ENCODE measurements at regions not wholly inside any gene's neighbourhood (a gene's known extent, or its start where the extent isn't known, plus 50 kb on each side); places are given as distances from the start of the nearest gene placed in this dataset.

DNA sequence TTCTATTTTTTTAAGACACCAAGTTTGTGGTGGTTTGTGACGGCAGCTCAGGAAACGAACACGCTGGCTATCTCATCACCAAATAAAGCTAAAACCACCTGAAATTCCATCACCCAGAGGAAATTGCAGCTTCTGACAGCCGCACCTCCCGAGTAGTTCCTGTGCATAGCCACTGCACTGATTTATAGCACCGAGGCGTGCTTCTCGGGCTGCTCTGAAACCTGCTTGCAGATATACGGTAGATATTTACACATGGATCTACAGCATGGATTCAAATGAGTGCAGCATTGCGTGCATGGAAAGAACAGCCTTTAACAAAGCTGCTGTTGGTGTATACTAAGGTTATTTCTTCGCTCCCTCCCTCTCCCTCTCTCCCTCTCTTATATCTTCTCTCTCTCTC is 153.8 kb downstream of the PHF2 start:
- intact Hi-C loops (cut with DNase I) = no loop called here
- H3K27ac ChIP-seq = peak overlapping the region in 1 of 4 donors; percentile 23
- H3K4me1 ChIP-seq = peaks cover 0 to 19% (median 3%) of the 10 kb centered on the region in 4 donors
- no peak for TF ChIP-seq EP300 (IDR thresholded peaks at IDR 0.05)
- TF ChIP-seq POLR2AphosphoS5 (IDR thresholded peaks at IDR 0.05) = no peak
- no peak for TF ChIP-seq CTCF (IDR thresholded peaks at IDR 0.05)
- H3K4me3 ChIP-seq = no peak overlapping the region
- no peaks in the 10 kb centered on the region for H3K36me3 ChIP-seq
- peaks cover 6 to 11% (median 8%) of the 10 kb centered on the region in 4 donors for H3K9me3 ChIP-seq
- peaks cover 0 to 7% (median 0%) of the 10 kb centered on the region in 3 donors for H3K27me3 ChIP-seq
- 23 to 47% methylated on average over 11 of the region's 11 CpGs for WGBS, 2 donors
- no peak for DNase-seq

Small RNA genes lying in the stretch of these regions (small RNA-seq; reads per million reads assigned to genes)
- gene MIR4291 = 0 reads per million in 3 donors
